ENCODE measurements at regions not wholly inside any gene's neighbourhood (a gene's known extent, or its start where the extent isn't known, plus 50 kb on each side); places are given as distances from the start of the nearest gene placed in this dataset.

DNA sequence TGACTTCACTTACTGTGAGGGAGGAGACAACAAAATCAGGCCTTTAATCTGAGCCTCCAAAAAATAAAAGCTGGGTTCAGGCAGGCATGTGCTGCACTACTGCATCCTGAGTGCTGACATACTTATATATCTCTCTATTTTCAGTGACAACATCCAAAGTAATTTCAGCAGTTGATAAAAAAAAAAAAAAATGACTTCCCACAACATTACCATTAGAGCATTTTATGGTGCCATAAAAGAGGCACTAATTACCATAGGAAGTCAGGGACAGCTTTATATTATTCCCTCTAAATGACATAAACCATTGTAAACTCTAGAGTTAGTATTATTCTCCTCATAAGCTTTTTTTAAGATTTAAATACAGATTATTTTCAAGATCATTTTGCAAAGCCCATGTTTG, 346.1 kb downstream of the SLCO4C1 start:
- Histone ChIP-seq H3K14ac (ENCODE audit: insufficient read depth, low read length) (no peak overlapping the region), H4K91ac (ENCODE audit: insufficient read length, low read depth, low read length) (no peak overlapping the region), H3K4me2 (ENCODE audit: insufficient read depth, insufficient read length, low read length) (no peak overlapping the region), H3K4ac (ENCODE audit: low read depth, low read length) (no peak overlapping the region), H3K79me2 (ENCODE audit: insufficient read depth, low read length) (no peaks in the 10 kb centered on the region), H4K5ac (ENCODE audit: insufficient read length, low read depth, low read length) (no peak overlapping the region), H4K20me1 (ENCODE audit: control insufficient read depth, insufficient read depth, insufficient read length) (no peaks in the 10 kb centered on the region), H3K9me3 (ENCODE audit: control insufficient read depth, low read depth, low read length) (no peaks in the 10 kb centered on the region), H2AK5ac (ENCODE audit: insufficient read length, low read length) (no peak overlapping the region), H2BK15ac (ENCODE audit: low read depth, low read length) (no peak overlapping the region), H3K4me1 (ENCODE audit: insufficient read depth, low read length) (no peaks in the 10 kb centered on the region), H3K56ac (ENCODE audit: insufficient read length, low read depth, low read length) (no peak overlapping the region), H2BK120ac (ENCODE audit: low read depth, low read length, poor library complexity, severe bottlenecking) (no peak overlapping the region), H3K9ac (ENCODE audit: extremely low read depth, insufficient read length, low read length) (no peak overlapping the region), H3K23me2 (ENCODE audit: insufficient read length, low read depth, low read length, poor library complexity, severe bottlenecking) (no peaks in the 10 kb centered on the region), H3K23ac (ENCODE audit: insufficient read length, low read depth, low read length) (no peak overlapping the region), H3K79me1 (ENCODE audit: insufficient read depth, low read depth, low read length, poor library complexity, severe bottlenecking) (no peaks in the 10 kb centered on the region), H2BK5ac (ENCODE audit: insufficient read length, low read length) (no peak overlapping the region), H4K8ac (replicated peaks; ENCODE audit: insufficient read length, low read depth, low read length) (no peak overlapping the region), H3K27me3 (ENCODE audit: insufficient read depth, low read length) (no peaks in the 10 kb centered on the region), H2AFZ (ENCODE audit: low read length) (no peak overlapping the region), H3K27ac (ENCODE audit: insufficient read length, low read depth, low read length) (no peak overlapping the region), H2BK12ac (ENCODE audit: insufficient read length, low read depth, low read length) (no peak overlapping the region), H3T11ph (ENCODE audit: low read length) (no peak overlapping the region), H3K18ac (ENCODE audit: insufficient read length, low read depth, low read length) (no peak overlapping the region), H2BK20ac (ENCODE audit: low read depth, low read length, poor library complexity, severe bottlenecking) (no peak overlapping the region)
- no peaks in the 10 kb centered on the region for H3K9me3 Mint-ChIP-seq
- no peaks in the 10 kb centered on the region for H3K4me1 Mint-ChIP-seq
- TF ChIP-seq, protein P1, sequence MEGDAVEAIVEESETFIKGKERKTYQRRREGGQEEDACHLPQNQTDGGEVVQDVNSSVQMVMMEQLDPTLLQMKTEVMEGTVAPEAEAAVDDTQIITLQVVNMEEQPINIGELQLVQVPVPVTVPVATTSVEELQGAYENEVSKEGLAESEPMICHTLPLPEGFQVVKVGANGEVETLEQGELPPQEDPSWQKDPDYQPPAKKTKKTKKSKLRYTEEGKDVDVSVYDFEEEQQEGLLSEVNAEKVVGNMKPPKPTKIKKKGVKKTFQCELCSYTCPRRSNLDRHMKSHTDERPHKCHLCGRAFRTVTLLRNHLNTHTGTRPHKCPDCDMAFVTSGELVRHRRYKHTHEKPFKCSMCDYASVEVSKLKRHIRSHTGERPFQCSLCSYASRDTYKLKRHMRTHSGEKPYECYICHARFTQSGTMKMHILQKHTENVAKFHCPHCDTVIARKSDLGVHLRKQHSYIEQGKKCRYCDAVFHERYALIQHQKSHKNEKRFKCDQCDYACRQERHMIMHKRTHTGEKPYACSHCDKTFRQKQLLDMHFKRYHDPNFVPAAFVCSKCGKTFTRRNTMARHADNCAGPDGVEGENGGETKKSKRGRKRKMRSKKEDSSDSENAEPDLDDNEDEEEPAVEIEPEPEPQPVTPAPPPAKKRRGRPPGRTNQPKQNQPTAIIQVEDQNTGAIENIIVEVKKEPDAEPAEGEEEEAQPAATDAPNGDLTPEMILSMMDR (conservative IDR thresholded peaks at IDR 0.05), result no peak
- no peak overlapping the region for H3K27ac Mint-ChIP-seq
- no peaks in the 10 kb centered on the region for H3K27me3 Mint-ChIP-seq (ENCODE audit: low read depth)
- DNase-seq, result no peak
- no peaks in the 10 kb centered on the region for H3K36me3 Mint-ChIP-seq (ENCODE audit: insufficient read depth in 1 of 3, low read depth in 3 of 3)
- no peak overlapping the region for H3K4me3 Mint-ChIP-seq

All from H9 (cell line).